Heart left ventricle (tissue), 16 donors: ENCODE measurements at regions not wholly inside any gene's neighbourhood (a gene's known extent, or its start where the extent isn't known, plus 50 kb on each side); places are given as distances from the start of the nearest gene placed in this dataset.

ENCODE experiments used
- ATAC-seq, 4 donors: fragments of 200-7000 bp; cut with Tn5 transposase; one replicate each; pipeline ENCODE4 v1.9.1; 2020 to 2022; ENCODE audit warnings: moderate library complexity in 4 of 4, mild to moderate bottlenecking in 3 of 4, moderate number of reproducible peaks in 1 of 4
- DNase-seq, 5 donors: peaks; one replicate each; pipeline ENCODE4 v3.0.0-alpha.2; 2020
- H3K27ac ChIP-seq, 12 donors: fragments of 200-600 bp; sonication (generic) in 4 of 12; one replicate each; pipeline versions ENCODE4 v1.5.0 to v1.8.0; 2016 to 2022; ENCODE audit warnings: mild to moderate bottlenecking in 2 of 12
- H3K27me3 ChIP-seq, 9 donors: fragments of 200-600 bp; sonication (generic) in 2 of 9; one replicate each; pipeline versions ENCODE4 v1.5.1 to v1.8.0; 2016 to 2022; ENCODE audit warnings: mild to moderate bottlenecking in 3 of 9
- H3K36me3 ChIP-seq, 9 donors: fragments of 200-600 bp; sonication (generic) in 2 of 9; one replicate each; pipeline versions ENCODE4 v1.5.0 to v1.8.0; 2018 to 2022; ENCODE audit warnings: mild to moderate bottlenecking in 2 of 9
- H3K4me1 ChIP-seq, 12 donors: fragments of 200-600 bp; sonication (generic) in 4 of 12; one replicate each; pipeline versions ENCODE4 v1.5.0 to v1.8.0; 2016 to 2022; ENCODE audit warnings: mild to moderate bottlenecking in 3 of 12
- H3K4me3 ChIP-seq, 12 donors: fragments of 200-600 bp; sonication (generic) in 4 of 12; one replicate each; pipeline versions ENCODE4 v1.5.0 to v1.8.0; 2017 to 2022; ENCODE audit warnings: mild to moderate bottlenecking in 9 of 12, moderate library complexity in 4 of 12
- H3K9me3 ChIP-seq, 12 donors: fragments of 200-600 bp; sonication (generic) in 4 of 12; one replicate each; pipeline versions ENCODE4 v1.5.0 to v1.8.0; 2016 to 2022; ENCODE audit warnings: mild to moderate bottlenecking in 1 of 12
- CTCF ChIP-seq, 12 donors: fragments of 200-600 bp; sonication (generic) in 4 of 12; IDR thresholded peaks; one replicate each; pipeline versions ENCODE4 v1.5.0 to v1.8.0; 2018 to 2022; ENCODE audit warnings: antibody characterized with exemption in 12 of 12, mild to moderate bottlenecking in 5 of 12
- POLR2A ChIP-seq, 2 donors: fragments of 450-650 bp; IDR thresholded peaks; one replicate each; pipeline ENCODE4 v1.6.1; 2017; ENCODE audit warnings: antibody characterized with exemption in 2 of 2, mild to moderate bottlenecking in 2 of 2, moderate library complexity in 2 of 2
- WGBS, 4 donors: extraction: QIAGEN DNeasy Blood & Tissue Kit in 2 of 4; methylation state at CpG; one replicate each; pipeline versions ENCODE4 v1.1.5 to v1.1.7; 2013 to 2018; 5-methylcytosine and 5-hydroxymethylcytosine counted together
- intact Hi-C, 10 donors: fragments of 100-400 bp; cut with DNase I; formaldehyde crosslinking; loops; one replicate each; pipeline versions ENCODE4 v1.11.1 to v1.14.2; 2022
- donor health status: ischemic (EF 13 %, LVEDD 7.1; RV severe dilation, severe dysfunction).
- donor health status: healthy with polysubstance abuse.
- donor health status: DM: no; HTN: yes; CAD: no.
- donor health status: DM: no; HTN: no; CAD: no.
- donor health status: ischemic (EF 25% LVEDD 6.9; RV normal size, moderate dysfunction).
- donor health status: ischemic (EF 25% LVEDD 5.7; RV mildly dilated, moderate dysfunction).
- donor health status: healthy.
- donor health status: DM: yes; HTN: yes; CAD: no.
- donor health status: ischemic (EF 35%, LVEDD 5.7; RV mildly dilated, moderate dysfunction).
- donor health status: nonischemic (EF 11% LVEDD 7.7; RV severe dilation, severe dysfunction).
- donor health status: DM: yes; HTN: yes; CAD: no.
- donor health status: PGD.
- donor health status: ischemic (EF 29% LVEDD 5.4; RV normal size, mild dysfunction).
- donor health status: nonischemic (EF 23%, LVEDD 6.1; RV moderate dilation, normal function).

- peak overlapping the region in 1 of 12 donors; percentile 67 for H3K27ac ChIP-seq
- TF ChIP-seq POLR2A (IDR thresholded peaks at IDR 0.05) (no peak), CTCF (IDR thresholded peaks at IDR 0.05) (no peak)
- WGBS, 4 donors: 71 to 81% (median 75%) methylated on average over 4 of the region's 4 CpGs
Observed at GRCh38 chr6:17013701-17014100, 88.1 kb upstream of the STMND1 start.

GRCh38 chr6:17012421-17013225 lies 89.2 kb upstream of the STMND1 start:
- H3K27me3 ChIP-seq: peaks cover 0 to 4% (median 0%) of the 10 kb centered on the region in 9 donors
- peaks cover 0 to 6% (median 0%) of the 10 kb centered on the region in 12 donors for H3K4me1 ChIP-seq
- intact Hi-C loops: no loop called here
- peaks cover 0 to 11% (median 0%) of the 10 kb centered on the region in 12 donors for H3K9me3 ChIP-seq
- 29 to 49% (median 38%) methylated on average over 12 of the region's 12 CpGs for WGBS, 4 donors
- no peak overlapping the region for H3K4me3 ChIP-seq
- TF ChIP-seq CTCF (IDR thresholded peaks at IDR 0.05) (peak in 3 of 12 donors; percentile 12 to 34 (median 32)), POLR2A (IDR thresholded peaks at IDR 0.05) (no peak)
- H3K36me3 ChIP-seq: no peaks in the 10 kb centered on the region
- peak overlapping the region in 1 of 12 donors; percentile 67 for H3K27ac ChIP-seq
- DNase-seq (no peak), ATAC-seq (peak in 3 of 4 donors; percentile 44 to 77 (median 57))

More at GRCh38 chr6:17013701-17014100, 88.1 kb upstream of the STMND1 start:
- Histone ChIP-seq H3K27me3 (peaks cover 0 to 4% (median 0%) of the 10 kb centered on the region in 9 donors), H3K4me1 (peaks cover 0 to 6% (median 0%) of the 10 kb centered on the region in 12 donors), H3K36me3 (no peaks in the 10 kb centered on the region), H3K4me3 (no peak overlapping the region), H3K9me3 (peaks cover 0 to 5% (median 0%) of the 10 kb centered on the region in 12 donors)
- no peak for ATAC-seq
- intact Hi-C loops: no loop called here
- DNase-seq: no peak

- 72 to 86% (median 82%) methylated on average over 5 of the region's 5 CpGs for WGBS, 4 donors
- no peak for DNase-seq
- no peak overlapping the region for H3K4me3 ChIP-seq
- peaks cover 0 to under 1% (median 0%) of the 10 kb centered on the region in 9 donors for H3K27me3 ChIP-seq
- TF ChIP-seq CTCF (IDR thresholded peaks at IDR 0.05) (no peak), POLR2A (IDR thresholded peaks at IDR 0.05) (no peak)
- H3K4me1 ChIP-seq: peaks cover 0 to 6% (median 0%) of the 10 kb centered on the region in 12 donors
- H3K27ac ChIP-seq: peak overlapping the region in 1 of 12 donors; percentile 67
- intact Hi-C loops: no loop called here
- no peak for ATAC-seq
- peaks cover 0 to 11% (median 0%) of the 10 kb centered on the region in 12 donors for H3K9me3 ChIP-seq
- no peaks in the 10 kb centered on the region for H3K36me3 ChIP-seq
Observed at GRCh38 chr6:17011985-17012384, 89.9 kb upstream of the STMND1 start.

DNA sequence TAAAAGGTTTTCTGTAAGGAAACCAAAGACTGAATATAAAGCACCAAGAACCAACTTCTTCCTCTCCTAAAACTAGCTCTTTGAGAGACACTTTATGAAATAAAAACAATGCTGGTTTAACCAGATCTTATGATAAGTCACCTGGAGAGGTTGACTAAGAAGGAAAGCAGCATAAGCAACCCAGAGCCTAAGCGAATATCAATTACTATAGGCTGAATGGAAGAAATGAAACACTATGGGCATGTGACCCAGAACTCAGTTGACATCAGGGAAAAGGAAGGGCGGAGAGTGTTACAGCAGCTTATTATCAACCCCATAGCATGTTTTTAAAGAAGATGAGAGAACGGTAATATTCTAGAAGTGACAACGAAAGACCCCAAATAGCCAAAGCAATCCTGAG lies 94.1 kb upstream of the STMND1 start:
- Histone ChIP-seq H3K27me3 (peaks cover 0 to 6% (median 0%) of the 10 kb centered on the region in 9 donors), H3K4me1 (no peaks in the 10 kb centered on the region), H3K27ac (no peak overlapping the region), H3K4me3 (no peak overlapping the region), H3K9me3 (peaks cover 0 to 10% (median 0%) of the 10 kb centered on the region in 12 donors), H3K36me3 (no peaks in the 10 kb centered on the region)
- WGBS, 4 donors: 90 to 97% (median 95%) methylated on average over 4 of the region's 4 CpGs
- ATAC-seq (no peak), DNase-seq (no peak)
- TF ChIP-seq CTCF (IDR thresholded peaks at IDR 0.05) (no peak), POLR2A (IDR thresholded peaks at IDR 0.05) (no peak)
- intact Hi-C loops: no loop called here
